ENCODE measurements at regions not wholly inside any gene's neighbourhood (a gene's known extent, or its start where the extent isn't known, plus 50 kb on each side); places are given as distances from the start of the nearest gene placed in this dataset.

DNA sequence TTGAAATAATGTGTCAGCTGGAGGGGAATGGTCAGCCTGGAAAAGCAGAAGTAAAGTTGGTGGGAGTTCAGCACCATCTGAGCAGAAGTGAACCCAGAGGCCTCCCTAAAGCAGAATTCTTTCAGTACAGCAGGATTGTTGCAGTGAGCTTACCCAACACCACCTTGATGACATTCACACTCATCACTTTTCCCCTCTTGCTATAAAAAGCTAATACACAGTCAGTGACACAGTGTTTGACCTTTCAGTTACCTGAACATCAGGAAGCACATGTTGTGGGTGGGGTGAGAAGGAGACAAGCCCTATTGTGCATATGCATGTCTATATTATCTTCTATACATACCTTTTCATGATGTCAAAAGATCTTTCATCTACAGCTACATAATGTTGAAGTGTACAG is 624.7 kb upstream of the ZFP42 start:
- Histone ChIP-seq H3K36me3 (ENCODE audit: insufficient read depth, low read length) (no peaks in the 10 kb centered on the region), H3K27ac (ENCODE audit: low read depth in 1 of 2, low read length in 2 of 2) (no peak overlapping the region), H3K4me3 (ENCODE audit: low read length) (no peak overlapping the region), H3K9me3 (ENCODE audit: control insufficient read depth in 1 of 2, insufficient read depth in 1 of 2, low read length in 2 of 2) (peaks cover 0 to 3% of the 10 kb centered on the region in 2 experiments), H3K27me3 (ENCODE audit: control insufficient read depth in 1 of 2, insufficient read depth in 2 of 2, low read length in 2 of 2) (no peaks in the 10 kb centered on the region), H3K4me1 (ENCODE audit: insufficient read depth, low read length) (no peaks in the 10 kb centered on the region)
- ChIA-PET CTCF (no interaction called here), POLR2A (no interaction called here)
- no peak overlapping the region for H3K27ac Mint-ChIP-seq
- H3K9me3 Mint-ChIP-seq: peaks cover 27% of the 10 kb centered on the region
- DNase-seq (no peak), ATAC-seq (ENCODE audit: poor library complexity) (no peak)
- TF ChIP-seq, protein P1, sequence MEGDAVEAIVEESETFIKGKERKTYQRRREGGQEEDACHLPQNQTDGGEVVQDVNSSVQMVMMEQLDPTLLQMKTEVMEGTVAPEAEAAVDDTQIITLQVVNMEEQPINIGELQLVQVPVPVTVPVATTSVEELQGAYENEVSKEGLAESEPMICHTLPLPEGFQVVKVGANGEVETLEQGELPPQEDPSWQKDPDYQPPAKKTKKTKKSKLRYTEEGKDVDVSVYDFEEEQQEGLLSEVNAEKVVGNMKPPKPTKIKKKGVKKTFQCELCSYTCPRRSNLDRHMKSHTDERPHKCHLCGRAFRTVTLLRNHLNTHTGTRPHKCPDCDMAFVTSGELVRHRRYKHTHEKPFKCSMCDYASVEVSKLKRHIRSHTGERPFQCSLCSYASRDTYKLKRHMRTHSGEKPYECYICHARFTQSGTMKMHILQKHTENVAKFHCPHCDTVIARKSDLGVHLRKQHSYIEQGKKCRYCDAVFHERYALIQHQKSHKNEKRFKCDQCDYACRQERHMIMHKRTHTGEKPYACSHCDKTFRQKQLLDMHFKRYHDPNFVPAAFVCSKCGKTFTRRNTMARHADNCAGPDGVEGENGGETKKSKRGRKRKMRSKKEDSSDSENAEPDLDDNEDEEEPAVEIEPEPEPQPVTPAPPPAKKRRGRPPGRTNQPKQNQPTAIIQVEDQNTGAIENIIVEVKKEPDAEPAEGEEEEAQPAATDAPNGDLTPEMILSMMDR (IDR thresholded peaks at IDR 0.05): no peak
- no peaks in the 10 kb centered on the region for H3K27me3 Mint-ChIP-seq
- no peak overlapping the region for H3K4me3 Mint-ChIP-seq
- no peaks in the 10 kb centered on the region for H3K4me1 Mint-ChIP-seq (ENCODE audit: low read depth)
- no peaks in the 10 kb centered on the region for H3K36me3 Mint-ChIP-seq (ENCODE audit: low read depth)
- intact Hi-C loops (cut with DNase I, micrococcal nuclease): no loop called here

DNA sequence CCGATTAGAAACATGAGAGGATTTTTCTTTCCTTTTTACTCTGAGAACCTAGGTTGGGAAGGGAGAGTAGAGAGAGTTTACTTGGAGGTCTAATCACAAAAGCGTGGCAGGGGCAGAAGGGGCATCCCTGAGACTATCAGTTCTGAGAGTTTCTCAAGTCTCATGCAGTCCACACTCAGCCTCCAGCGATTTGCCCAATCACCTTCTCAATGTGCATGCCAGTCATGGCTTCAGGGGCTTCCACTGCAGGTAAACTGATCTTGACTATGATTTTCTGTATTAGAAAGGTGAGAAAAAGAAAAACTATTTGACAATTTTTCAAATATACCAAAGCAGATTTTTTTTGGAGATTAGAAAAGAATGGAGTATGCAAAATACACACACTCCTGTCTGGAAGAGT is 617.1 kb upstream of the ZFP42 start:
- Histone ChIP-seq H3K36me3 (ENCODE audit: insufficient read depth, low read length) (no peaks in the 10 kb centered on the region), H3K4me3 (ENCODE audit: low read length) (no peak overlapping the region), H3K27me3 (ENCODE audit: control insufficient read depth in 1 of 2, insufficient read depth in 2 of 2, low read length in 2 of 2) (no peaks in the 10 kb centered on the region), H3K4me1 (ENCODE audit: insufficient read depth, low read length) (no peaks in the 10 kb centered on the region), H3K9me3 (ENCODE audit: control insufficient read depth in 1 of 2, insufficient read depth in 1 of 2, low read length in 2 of 2) (peaks cover 0 to 11% of the 10 kb centered on the region in 2 experiments), H3K27ac (ENCODE audit: low read depth in 1 of 2, low read length in 2 of 2) (no peak overlapping the region)
- no peak for DNase-seq
- CTCF ChIA-PET: no interaction called here
- Mint-ChIP-seq H3K36me3 (ENCODE audit: low read depth) (no peaks in the 10 kb centered on the region), H3K27me3 (no peaks in the 10 kb centered on the region), H3K4me3 (no peak overlapping the region), H3K27ac (no peak overlapping the region), H3K9me3 (peaks cover 8% of the 10 kb centered on the region), H3K4me1 (ENCODE audit: low read depth) (no peaks in the 10 kb centered on the region)
- intact Hi-C loops (cut with DNase I, micrococcal nuclease): no loop called here
- TF ChIP-seq, protein P1 (IDR thresholded peaks at IDR 0.05): no peak
- no peak for ATAC-seq (ENCODE audit: poor library complexity)
- POLR2A ChIA-PET: no interaction called here

DNA sequence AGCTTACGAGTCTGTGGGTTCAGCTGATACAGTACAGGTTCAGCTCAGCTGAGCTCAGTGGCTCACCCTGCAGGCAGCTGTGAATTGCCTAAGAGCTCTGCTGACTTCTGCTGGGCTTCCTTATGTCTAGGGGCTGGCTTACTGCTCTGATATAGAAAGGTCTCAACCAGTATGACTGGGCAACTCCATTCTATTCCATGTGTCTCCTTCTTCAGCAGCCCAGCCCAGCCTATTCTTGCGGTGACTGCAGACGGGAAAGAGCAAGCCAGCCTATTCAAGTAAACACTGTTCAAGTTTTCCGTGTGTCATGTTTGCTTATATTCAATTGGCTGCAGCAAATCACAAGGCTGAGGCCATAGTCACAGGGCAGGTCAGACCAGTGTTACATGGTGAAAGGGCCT is 615.4 kb upstream of the ZFP42 start:
- Mint-ChIP-seq H3K4me3 (no peak overlapping the region), H3K27me3 (no peaks in the 10 kb centered on the region), H3K9me3 (peaks cover 4% of the 10 kb centered on the region), H3K4me1 (ENCODE audit: low read depth) (no peaks in the 10 kb centered on the region), H3K27ac (no peak overlapping the region), H3K36me3 (ENCODE audit: low read depth) (no peaks in the 10 kb centered on the region)
- ATAC-seq (ENCODE audit: poor library complexity) (no peak), DNase-seq (no peak)
- Histone ChIP-seq H3K27ac (ENCODE audit: low read depth in 1 of 2, low read length in 2 of 2) (no peak overlapping the region), H3K36me3 (ENCODE audit: insufficient read depth, low read length) (no peaks in the 10 kb centered on the region), H3K9me3 (ENCODE audit: control insufficient read depth in 1 of 2, insufficient read depth in 1 of 2, low read length in 2 of 2) (peaks cover 0 to 11% of the 10 kb centered on the region in 2 experiments), H3K4me3 (ENCODE audit: low read length) (no peak overlapping the region), H3K27me3 (ENCODE audit: control insufficient read depth in 1 of 2, insufficient read depth in 2 of 2, low read length in 2 of 2) (no peaks in the 10 kb centered on the region), H3K4me1 (ENCODE audit: insufficient read depth, low read length) (no peaks in the 10 kb centered on the region)
- intact Hi-C loops (cut with DNase I, micrococcal nuclease): no loop called here
- CTCF ChIA-PET: no interaction called here
- POLR2A ChIA-PET: no interaction called here
- TF ChIP-seq, protein P1 (IDR thresholded peaks at IDR 0.05): no peak
